Activated CD4-positive, alpha-beta T cell treated with anti-CD3 and anti-CD28 coated beads, Interleukin-2, amount 50 U/mL, for 16 hours (primary cell): ENCODE measurements at regions not wholly inside any gene's neighbourhood (a gene's known extent, or its start where the extent isn't known, plus 50 kb on each side); places are given as distances from the start of the nearest gene placed in this dataset.
"Not testable (repeated sequence)": the region's sequence is repeated elsewhere in the genome, so short reads cannot be mapped to it uniquely, and the experiment has no call there.

Experiments used
- DNase-seq: peaks from one replicate; pipeline ENCODE4 v3.0.0-alpha.2; 2020

DNA sequence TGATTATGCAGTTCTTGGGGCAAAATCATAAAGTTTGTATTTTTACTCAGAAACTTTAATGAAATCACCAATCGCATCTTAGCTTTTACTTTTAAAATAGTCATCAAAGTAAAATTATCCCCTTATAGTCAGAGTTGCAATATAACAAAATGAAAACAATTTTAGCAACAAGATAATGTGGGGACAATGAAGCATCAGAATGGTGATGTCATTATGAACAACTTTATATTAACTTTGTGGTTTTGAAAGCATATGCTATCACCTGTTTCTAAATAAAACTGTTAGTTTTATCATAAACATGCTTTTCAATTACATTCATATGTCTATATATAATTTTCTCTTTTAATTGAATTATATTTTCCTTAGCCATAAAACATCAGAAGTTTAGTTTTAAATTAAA, 856.8 kb downstream of the CDH9 start:
- no peak for DNase-seq

- no peak for DNase-seq
Observed at GRCh38 chr5:26148569-26149107, 889.7 kb downstream of the CDH9 start.

DNA sequence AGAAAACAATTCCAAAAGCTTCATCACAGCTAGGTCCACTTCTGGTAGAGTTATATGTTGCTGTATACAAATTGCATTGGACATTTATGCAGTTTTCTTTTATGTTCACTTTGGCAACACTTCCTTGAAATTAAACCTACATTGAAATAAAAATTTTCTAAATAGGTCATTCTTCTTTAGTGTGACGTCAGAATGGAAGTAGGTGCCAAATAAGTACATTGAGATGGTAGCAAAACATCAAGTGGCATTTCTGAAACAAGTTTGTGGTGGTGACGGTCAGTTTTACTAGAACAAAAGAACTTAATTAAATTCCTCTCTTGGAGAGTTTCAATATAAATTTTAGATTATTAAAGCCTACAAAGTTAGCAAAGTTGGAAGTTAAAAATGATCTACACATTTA, 895.1 kb downstream of the CDH9 start:
- no peak for DNase-seq

GRCh38 chr5:26121338-26121737, 917.0 kb downstream of the CDH9 start:
- DNase-seq, result no peak

DNA sequence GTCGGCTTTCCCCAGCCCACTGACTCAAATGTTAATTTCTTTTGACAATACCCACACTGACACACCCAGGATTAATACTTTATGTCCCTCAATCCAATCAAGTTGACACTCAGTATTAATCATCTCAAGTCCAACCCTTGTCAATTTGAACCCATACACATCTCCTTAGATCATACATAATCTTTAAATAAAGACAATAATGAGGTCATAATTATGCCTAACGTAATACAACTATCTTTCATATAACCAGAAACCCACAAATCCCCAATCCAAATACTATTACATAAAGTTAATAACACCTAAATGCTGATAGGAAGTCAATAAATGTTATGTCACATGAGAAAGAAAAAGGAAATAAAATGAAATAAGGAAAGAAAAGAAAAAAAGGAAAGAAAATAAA, 934.2 kb downstream of the CDH9 start:
- no peak for DNase-seq

DNA sequence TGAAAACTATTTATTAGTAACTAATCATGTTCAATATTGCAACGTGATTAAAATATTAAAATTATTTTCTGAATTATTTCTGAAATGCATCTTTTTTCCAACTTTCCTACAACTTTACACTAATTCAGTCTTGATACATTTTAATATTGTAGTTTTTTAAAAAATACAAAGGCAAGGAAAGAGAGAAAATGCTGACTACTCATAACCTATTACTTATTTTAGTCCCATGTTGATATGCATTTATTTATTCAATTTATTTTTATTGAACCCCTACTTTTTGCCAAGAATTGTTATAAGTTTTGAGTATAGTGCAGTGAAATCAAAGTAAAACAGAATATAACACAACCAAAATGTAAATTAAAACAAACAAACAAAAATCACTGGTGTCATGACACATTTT, 978.2 kb downstream of the CDH9 start:
- no peak for DNase-seq

DNA sequence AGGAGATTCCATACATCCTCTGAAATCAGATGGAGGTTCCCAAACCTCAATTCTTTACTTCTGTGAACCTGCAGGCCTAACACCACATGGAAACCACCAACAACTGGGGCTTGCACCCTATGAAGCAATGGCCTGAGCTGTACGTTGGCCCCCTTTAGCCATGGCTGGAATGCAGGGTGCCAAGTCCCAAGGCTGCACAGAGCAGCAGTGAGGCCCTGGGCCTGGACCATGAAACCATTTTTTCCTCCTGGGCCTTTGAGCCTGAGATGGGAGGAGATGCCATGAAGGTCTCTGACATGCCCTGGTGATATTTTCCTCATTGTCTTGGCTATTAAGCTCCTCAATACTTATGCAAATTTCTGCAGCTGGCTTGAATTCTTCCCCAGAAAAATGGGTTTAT, 983.8 kb downstream of the CDH9 start:
- no peak for DNase-seq

DNA sequence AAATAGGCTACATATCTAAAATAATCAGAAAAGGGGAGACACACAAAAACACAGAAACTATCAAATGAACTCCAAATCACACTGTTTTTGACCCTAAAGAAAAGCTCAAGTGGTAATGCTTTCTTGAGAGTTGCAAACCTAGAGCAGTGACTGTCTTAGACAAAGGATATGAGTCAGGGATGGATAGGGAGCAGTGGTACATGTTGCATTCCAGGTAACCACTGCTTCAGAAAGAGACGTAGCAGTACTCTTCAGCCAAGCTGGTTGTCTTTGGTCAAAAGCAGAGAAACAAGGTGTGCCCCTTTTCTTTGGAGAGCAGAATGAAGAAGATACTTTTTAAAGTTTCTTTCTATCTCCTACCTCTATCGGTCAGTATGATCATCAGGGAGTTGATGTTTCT, 1003.6 kb downstream of the CDH9 start:
- no peak for DNase-seq

GRCh38 chr5:26031481-26031880, 1006.9 kb downstream of the CDH9 start:
- DNase-seq, result no peak

DNA sequence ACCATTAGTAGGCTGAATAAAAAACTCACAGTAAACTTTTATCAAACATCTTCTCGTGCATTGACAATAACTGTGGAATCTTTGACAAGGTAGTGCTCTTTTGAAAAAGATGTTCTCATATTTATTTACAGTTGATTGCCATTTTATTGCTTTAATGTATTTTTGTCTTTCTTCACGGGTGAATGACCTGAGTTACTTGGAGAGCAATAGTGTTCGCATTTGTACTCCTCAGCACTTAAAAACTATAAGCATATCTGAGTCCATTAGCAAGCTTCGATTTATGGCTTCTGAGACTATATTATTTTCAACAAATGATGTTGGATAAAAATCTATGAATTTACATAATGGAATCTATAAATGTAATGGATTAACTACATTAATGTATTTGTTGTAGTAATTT, 1012.3 kb downstream of the CDH9 start:
- no peak for DNase-seq

DNA sequence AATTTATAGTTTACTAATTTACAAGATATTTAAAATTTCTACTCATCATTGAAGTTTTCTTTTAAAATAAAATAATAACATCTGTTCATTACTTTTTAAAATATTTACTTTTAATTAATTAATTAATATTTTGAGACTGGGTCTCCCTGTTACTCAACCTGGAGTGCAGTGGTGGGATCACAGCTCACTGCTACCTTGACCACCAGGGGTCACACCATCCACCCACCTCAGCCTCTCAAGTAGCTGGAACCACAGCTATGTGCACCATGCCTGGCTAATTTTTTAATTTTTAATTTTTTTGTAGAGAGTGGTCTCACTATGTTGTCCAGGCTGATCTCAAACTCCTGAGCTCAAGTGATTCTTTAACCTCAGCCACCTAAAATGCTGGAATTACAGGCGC, 1013.6 kb downstream of the CDH9 start:
- no peak for DNase-seq

DNA sequence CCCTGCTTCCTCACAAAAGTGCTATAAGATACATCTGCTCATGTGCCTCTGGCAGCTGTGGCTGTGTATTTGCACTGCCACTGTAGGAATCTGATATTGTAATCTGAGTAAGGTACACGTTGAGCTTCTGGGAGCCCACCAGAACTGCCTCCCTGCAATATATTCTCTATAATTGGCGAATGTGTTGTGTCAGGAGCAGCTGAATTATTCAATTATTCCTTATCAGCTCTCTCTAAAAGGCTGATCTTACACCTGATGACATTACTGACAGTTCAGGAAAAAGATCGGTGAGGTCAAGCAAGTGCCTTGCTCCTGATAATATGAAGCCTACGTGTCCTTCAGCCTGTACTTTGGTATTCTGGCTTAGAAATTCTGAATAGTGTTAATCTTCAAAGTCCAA, 1015.0 kb downstream of the CDH9 start:
- no peak for DNase-seq

- no peak for DNase-seq
Observed at GRCh38 chr5:26014206-26014605, 1024.2 kb downstream of the CDH9 start.

- no peak for DNase-seq
Observed at GRCh38 chr5:26012078-26012477, 1026.3 kb downstream of the CDH9 start.

- no peak for DNase-seq
Observed at GRCh38 chr5:26009742-26010141, 1028.6 kb downstream of the CDH9 start.

DNA sequence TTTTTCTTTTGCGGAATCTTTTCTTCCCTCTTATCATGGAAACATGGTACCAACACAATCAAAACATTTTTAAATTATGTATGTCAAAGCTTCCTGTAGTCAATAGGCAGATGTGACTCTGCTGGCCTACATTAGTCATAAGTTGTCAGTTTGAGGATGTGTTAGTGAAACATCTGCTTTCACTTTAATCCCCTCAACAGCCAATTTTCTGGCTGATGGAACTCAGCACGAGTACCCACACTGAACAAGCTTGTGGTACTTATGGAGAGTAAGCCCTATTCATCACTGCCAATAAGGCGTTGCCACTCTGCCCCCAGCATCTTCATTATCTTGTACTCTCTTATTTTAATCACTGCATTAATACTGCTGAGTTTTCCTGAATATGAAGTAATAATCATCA, 1034.4 kb downstream of the CDH9 start:
- DNase-seq, result no peak

DNA sequence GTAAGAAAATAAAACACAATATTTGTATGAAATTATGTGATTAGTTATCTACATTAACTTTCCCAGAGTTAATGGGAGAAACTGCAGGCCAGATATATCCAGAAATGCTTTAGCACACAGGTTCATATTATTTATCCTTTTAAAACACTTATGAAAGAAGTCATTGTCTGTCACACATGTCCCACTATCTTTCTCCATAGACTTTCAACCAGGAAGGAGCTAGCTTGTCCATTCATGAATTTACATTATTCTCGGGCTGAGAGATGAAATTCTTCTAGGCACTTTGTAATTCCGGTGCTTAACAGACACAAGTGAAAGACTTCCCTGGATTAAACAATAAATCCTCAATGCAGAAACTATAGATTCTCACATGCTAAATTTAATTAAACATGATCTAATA, 1043.2 kb downstream of the CDH9 start:
- DNase-seq, result no peak

- no peak for DNase-seq
Observed at GRCh38 chr5:25993701-25994100, 1044.7 kb downstream of the CDH9 start.

GRCh38 chr5:25991639-25992038, 1046.7 kb downstream of the CDH9 start:
- no peak for DNase-seq

DNA sequence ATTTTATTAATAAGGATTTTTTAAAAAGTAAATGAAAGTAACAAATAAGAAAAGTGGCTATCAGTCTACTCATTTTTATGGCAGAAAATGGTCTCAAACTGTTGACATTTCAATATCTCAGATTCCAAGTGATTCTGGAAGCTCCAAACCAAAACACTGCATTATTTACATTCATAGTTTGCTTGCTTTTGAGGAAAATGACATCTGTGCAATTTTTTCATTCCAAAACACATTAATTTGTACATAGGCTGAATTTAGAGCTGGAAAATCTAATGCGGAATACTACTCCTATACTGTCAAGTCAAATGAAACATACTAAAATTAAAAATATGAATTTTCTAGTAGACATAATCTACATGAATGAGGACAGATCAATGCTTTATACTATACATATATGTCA, 1047.6 kb downstream of the CDH9 start:
- DNase-seq, result no peak

DNA sequence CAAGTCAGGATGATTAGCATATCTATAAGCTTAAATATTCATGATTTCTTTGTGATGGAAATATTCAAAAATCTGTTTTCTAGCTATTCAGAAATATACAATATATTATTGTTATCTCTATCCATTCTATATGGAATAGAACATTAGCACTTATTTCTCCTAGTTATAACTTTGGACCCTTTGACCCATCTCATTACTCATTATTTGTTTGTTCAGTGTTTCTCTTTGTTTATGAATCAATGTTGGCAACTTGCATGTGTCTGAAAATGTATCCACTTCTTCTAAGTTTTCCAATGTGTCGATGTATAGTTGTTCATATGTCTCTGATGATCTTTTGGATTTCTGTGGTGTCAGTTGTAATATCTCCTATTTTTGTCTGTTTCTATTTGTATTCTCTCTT, 1059.3 kb downstream of the CDH9 start:
- no peak for DNase-seq

DNA sequence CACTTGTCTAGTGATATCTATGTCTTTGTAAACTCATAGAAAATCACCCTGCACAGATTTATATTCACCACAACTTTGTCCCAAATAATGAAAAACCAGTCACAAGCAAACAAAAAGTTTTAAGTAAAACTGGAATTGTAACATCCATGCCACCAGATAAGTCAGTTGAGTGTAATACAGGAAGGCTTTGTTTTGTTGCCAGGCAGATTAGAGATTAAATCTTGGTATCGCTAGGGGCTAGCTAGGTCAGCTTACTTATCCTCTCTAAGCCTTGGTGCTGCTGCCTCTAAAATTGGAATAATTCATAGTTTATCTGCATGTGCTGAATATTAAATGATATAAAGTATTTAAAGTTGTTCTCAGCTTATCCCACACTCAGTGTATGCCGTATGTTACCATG, 1062.5 kb downstream of the CDH9 start:
- DNase-seq, result no peak

DNA sequence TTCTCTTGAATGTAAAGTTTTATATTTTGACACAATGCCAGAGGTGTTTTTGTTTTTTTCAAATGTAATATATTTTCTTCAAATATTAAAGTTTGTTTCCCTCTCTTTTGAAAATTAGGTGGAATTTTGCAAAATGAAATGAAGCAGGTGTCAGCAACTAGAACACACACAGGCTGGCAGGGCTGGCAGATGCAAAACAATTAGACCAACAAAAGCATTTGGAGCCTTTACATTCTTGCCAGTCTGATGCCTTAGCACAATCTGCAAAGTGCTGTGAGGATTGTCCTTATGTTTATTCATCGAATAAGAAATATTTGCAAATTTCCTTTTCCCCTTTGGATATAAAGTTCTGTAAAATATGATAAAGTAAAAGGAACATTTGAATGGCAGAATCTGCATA, 1063.9 kb downstream of the CDH9 start:
- DNase-seq, result no peak

- no peak for DNase-seq
Observed at GRCh38 chr5:25970906-25971489, 1067.4 kb downstream of the CDH9 start.

DNA sequence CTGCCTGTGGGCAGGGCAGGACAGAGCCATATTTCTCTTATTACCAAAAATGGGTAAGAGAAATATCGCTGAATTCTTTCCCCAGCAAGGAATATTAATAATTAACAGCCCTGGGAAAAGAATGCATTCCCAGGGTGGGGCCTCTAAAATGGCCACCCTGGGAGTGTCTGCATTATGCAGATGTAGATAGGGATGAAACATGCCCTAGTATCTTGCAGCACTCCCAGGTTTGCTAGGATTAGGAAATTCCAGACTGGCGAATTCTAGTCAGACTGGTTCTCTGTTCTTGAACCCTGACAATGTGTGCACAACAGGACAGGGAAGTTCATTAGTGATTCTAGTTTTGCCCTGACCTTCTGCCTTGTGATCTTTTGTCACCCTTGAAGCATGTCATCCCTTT, 1069.3 kb downstream of the CDH9 start:
- not testable (repeated sequence) for DNase-seq

DNA sequence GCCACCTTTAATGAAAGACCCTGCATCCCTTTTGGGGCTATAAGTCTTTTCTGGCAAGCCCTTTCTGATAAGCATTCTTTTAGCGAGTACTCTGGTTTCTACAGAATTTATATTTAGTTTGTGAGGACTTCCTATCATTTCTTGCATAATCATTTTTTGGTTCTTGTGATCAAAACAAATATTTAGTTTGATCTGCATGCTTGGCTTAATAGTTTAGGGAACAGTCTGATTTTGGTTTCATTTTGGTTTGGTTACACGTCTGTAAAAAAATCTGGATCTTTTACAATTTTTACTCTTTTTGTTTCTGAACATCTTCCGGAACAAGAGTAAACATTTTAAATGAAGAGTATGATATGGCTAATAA, 1074.4 kb downstream of the CDH9 start:
- no peak for DNase-seq
